IPS DF 6.9 (cell line): ENCODE measurements at regions not wholly inside any gene's neighbourhood (a gene's known extent, or its start where the extent isn't known, plus 50 kb on each side); places are given as distances from the start of the nearest gene placed in this dataset.
"Not testable (repeated sequence)": the region's sequence is repeated elsewhere in the genome, so short reads cannot be mapped to it uniquely, and the experiment has no call there.

ENCODE experiments used
- DNase-seq: peaks from one replicate; pipeline ENCODE4 v3.0.0-alpha.2; 2013; ENCODE audit warnings: low read depth, low spot score
- H3K27ac ChIP-seq: one replicate; pipeline ENCODE4 v1.5.1; 2013; ENCODE audit warnings: low read length, control low read depth
- H3K27me3 ChIP-seq: 2 replicates; pipeline ENCODE4 v1.6.1; 2013; ENCODE audit warnings: mild to moderate bottlenecking, low read length; ENCODE audit not compliant: control insufficient read depth, insufficient read depth
- H3K36me3 ChIP-seq: 2 replicates; pipeline ENCODE4 v1.6.1; 2013; ENCODE audit warnings: low read length; ENCODE audit not compliant: control insufficient read depth, insufficient read depth
- H3K4me1 ChIP-seq: 2 replicates; pipeline ENCODE4 v1.6.1; 2013; ENCODE audit warnings: low read length; ENCODE audit not compliant: control insufficient read depth, insufficient read depth
- H3K4me3 ChIP-seq: 2 replicates; pipeline ENCODE4 v1.5.1; 2013; ENCODE audit warnings: mild to moderate bottlenecking, low read length
- H3K9me3 ChIP-seq: 2 replicates; pipeline ENCODE4 v1.6.1; 2013; ENCODE audit warnings: low read length, inconsistent platforms; ENCODE audit not compliant: control insufficient read depth, insufficient read depth
- WGBS: extraction: QIAGEN DNeasy Blood & Tissue Kit; methylation state at CpG from one replicate; pipeline ENCODE4 v1.1.7; 2013; ENCODE audit warnings: mixed read lengths, missing lambda C conversion rate; ENCODE audit not compliant: insufficient read length, insufficient coverage; 5-methylcytosine and 5-hydroxymethylcytosine counted together

DNA sequence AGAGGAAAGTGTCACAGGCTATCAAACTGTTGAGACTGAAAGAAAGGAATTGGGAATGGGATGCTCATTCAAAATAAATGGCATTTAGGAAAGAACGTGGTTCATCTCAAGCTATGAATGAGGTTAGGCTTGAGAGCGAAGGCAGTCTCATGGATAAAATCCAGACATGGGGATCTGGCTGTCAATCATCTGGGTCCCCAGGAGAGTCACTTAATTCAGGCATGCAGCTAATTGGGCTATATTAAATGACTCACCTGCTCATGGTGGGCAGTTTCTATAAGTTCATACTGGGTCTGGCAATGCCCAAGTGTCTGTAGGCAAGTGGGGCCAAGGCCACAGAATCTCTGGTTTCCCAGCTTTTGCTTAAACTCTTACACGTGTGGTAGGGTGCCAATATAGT, 286.5 kb upstream of the SEMA6A start:
- Histone ChIP-seq H3K36me3 (no peaks in the 10 kb centered on the region), H3K27me3 (no peaks in the 10 kb centered on the region), H3K9me3 (no peaks in the 10 kb centered on the region), H3K4me1 (peaks cover 1% of the 10 kb centered on the region; the same call in 1 of the 2 replicates), H3K4me3 (no peak overlapping the region), H3K27ac (no peak overlapping the region)
- no peak for DNase-seq
- no CpG with 5 or more reads among the region's 3 CpGs for WGBS

DNA sequence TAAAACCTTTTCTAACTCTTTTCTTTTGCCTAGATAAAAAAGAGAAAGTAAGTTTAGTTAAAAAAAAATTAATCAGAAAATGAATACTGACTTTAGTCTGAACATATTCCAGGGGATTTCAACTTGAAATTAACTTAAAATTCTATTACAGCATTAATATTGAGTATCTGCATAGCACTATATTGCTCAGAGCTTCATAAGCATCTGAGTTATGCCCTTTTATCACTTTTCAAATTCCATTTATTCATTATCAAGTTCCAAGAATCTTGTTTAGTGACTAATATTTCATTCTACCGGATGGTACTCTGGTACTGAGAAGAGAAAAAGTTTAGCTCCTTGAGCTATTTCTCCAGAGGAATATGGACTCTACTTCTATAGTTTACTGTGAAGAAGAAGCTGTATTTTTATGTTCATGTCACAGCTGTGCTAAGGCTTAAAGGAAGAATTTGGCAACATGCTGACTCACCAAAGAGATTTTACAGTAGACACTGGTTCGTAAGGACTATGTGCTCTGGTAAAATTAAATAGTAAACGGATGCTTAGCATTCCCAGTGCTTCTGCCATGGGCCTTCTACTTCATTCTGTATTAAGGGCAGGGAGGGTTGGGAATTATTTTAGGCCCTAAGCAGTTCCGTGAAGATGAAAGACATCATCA, 285.2 kb upstream of the SEMA6A start:
- H3K27ac ChIP-seq = no peak overlapping the region
- no peak overlapping the region for H3K4me3 ChIP-seq
- H3K36me3 ChIP-seq = no peaks in the 10 kb centered on the region
- H3K4me1 ChIP-seq = peaks cover 3% of the 10 kb centered on the region; the same call in 1 of the 2 replicates
- no peak for DNase-seq
- no peaks in the 10 kb centered on the region for H3K27me3 ChIP-seq
- no peaks in the 10 kb centered on the region for H3K9me3 ChIP-seq
- WGBS = no CpG with 5 or more reads among the region's 4 CpGs

DNA sequence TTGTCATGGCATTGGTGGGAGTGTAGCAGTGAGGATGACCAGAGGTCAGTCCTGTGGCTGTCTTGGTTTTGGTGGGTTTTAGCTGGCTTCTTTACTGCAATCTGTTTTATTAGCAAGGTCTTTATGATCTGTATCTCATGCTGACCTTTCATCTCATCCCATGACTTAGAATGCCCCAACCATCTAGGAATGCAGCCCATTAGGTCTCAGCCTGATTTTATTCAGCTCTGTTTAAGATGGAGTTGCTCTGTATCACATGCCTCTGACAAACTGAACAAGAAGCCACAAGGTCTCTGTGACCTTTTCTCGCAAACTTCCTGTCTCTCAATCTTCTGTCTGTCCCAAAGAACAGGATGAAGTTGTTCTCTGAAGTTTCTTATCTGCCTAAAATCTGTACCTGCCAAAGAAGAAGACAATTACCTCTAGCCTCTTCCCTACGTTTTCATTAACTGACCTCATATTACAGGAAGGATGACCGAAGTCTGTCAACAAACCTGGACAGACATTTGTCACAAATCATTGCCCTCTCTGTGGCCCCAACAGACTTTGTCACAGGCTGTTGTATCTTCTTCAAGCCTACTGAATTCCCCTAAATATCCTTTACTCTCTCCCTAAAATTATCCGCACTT, 284.2 kb upstream of the SEMA6A start:
- Histone ChIP-seq H3K4me3 (no peak overlapping the region), H3K36me3 (no peaks in the 10 kb centered on the region), H3K27me3 (no peaks in the 10 kb centered on the region), H3K9me3 (no peaks in the 10 kb centered on the region), H3K27ac (no peak overlapping the region), H3K4me1 (peaks cover 5% of the 10 kb centered on the region; the same call in 1 of the 2 replicates)
- 100% methylated on average over 1 of the region's 4 CpGs for WGBS
- DNase-seq = no peak

DNA sequence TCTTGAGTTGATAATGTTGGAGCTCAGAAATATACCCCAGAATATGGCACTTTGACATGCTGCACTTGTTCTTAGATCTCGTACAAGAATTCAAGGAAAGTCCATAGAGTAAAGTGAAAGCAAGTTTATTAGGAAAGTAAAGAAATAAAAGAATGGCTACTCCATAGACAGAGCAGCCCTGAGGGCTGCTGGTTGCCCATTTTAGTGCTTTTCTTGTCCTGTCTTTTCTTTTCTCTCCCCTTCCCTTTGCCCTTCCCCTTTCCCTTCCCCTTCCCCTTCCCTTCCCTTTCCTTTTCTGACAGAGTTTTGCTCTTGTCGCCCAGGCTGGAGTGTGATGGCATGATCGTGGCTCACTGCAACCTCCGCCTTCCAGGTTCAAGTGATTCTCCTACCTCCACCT, 283.4 kb upstream of the SEMA6A start:
- H3K27ac ChIP-seq, H3K27me3 ChIP-seq, H3K4me1 ChIP-seq, H3K36me3 ChIP-seq, DNase-seq, H3K4me3 ChIP-seq, H3K9me3 ChIP-seq: not testable (repeated sequence)
- no CpG with 5 or more reads among the region's 4 CpGs for WGBS

DNA sequence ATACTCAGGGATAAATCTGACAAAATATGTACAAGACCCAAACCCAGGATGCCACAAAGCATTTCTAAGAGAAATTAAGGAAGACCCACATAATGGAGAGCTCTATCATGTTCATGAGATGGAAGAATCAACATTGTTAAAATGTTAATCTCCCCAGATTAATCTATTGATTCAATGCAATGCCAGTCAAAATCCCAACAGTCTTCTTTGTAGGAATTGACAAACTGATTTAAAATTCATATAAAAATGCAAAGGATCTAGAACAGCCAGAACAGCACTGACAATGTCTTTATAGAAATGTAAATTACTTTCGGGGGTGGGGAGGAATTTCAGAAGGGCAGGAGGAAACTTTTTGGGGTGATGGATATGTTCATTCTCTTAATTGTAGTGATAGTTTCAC, 281.6 kb upstream of the SEMA6A start:
- no peak for DNase-seq
- H3K36me3 ChIP-seq = no peaks in the 10 kb centered on the region
- H3K4me1 ChIP-seq = peaks cover 3% of the 10 kb centered on the region; the same call in 1 of the 2 replicates
- no peaks in the 10 kb centered on the region for H3K27me3 ChIP-seq
- H3K4me3 ChIP-seq = no peak overlapping the region
- no peaks in the 10 kb centered on the region for H3K9me3 ChIP-seq
- H3K27ac ChIP-seq = no peak overlapping the region
- WGBS = no CpG with 5 or more reads among the region's 1 CpG

DNA sequence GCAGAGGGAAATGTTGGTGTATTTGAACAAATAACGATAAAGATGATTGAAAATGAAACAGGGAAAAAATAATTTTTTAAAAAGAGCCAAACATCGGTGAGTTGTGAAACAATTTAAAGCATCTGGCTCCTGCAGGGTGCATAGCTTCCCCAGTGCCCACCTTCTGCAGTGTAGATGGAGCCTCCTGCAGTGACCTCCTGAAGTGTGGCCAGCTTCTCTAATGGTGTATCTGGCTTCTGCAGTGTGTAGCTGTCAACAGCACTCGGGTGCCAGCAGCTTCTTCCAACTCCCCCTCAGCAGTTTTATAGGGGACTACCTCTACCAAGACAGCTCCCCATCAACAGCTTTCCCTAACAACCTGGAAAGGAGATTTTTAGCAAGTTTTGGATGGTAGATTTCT, 279.4 kb upstream of the SEMA6A start:
- Histone ChIP-seq H3K27me3 (no peaks in the 10 kb centered on the region), H3K27ac (no peak overlapping the region), H3K36me3 (no peaks in the 10 kb centered on the region), H3K9me3 (no peaks in the 10 kb centered on the region), H3K4me3 (no peak overlapping the region), H3K4me1 (peaks cover 3% of the 10 kb centered on the region; the same call in 1 of the 2 replicates)
- WGBS = 100% methylated on average over 1 of the region's 3 CpGs
- DNase-seq = no peak

DNA sequence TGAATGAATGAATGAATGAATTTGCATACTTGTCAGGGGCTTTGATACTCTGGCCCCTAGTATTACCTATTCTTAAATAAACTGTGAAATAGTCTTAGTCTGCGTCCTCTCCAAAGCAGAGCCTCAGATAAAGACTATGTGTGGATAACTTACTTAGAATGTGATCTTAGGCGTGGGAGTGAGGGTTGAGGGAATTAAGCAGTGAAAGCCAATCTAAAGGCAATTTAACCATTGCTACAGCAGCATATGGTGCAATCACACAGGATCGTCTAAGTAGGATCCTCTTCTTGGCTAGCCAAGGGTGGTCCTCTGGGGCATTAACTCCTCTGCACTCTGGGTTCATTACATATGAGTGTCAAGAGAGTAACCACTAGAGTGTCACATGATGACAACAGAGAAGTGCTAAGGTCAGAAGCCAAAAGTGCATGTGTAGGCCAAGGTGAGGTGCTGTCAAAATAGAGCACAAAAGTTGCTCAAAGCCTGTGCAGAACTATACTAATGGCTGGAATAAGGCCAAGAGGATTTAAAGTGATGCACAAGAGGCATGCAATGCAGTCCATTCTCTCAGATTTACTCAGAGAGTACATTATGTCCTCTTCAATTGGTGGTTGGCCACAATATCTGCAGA, 274.4 kb upstream of the SEMA6A start:
- Histone ChIP-seq H3K27me3 (no peaks in the 10 kb centered on the region), H3K4me1 (peaks cover 1% of the 10 kb centered on the region; the same call in 1 of the 2 replicates), H3K36me3 (no peaks in the 10 kb centered on the region), H3K9me3 (no peaks in the 10 kb centered on the region), H3K27ac (no peak overlapping the region), H3K4me3 (no peak overlapping the region)
- no CpG with 5 or more reads among the region's 3 CpGs for WGBS
- no peak for DNase-seq

DNA sequence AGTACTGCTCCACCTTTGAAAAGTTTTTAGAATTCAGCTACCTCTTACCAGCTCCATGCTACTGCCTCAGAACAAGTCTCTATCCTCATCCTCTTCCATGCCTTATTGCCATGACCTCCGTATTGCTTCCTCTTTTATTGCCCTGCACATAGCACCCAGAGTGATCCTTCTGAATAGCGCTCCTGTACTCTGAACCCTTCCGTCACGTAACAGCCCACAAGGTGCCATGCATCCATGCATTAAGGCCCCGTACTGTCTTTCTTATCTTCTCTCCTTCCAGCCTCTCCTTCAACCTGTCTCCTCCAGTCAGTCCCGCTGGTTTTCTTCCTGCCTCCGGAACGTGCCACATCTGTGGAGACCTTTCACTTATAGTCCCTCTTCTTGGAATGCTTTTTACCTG, 273.3 kb upstream of the SEMA6A start:
- Histone ChIP-seq H3K4me1 (no peaks in the 10 kb centered on the region), H3K36me3 (no peaks in the 10 kb centered on the region), H3K27me3 (no peaks in the 10 kb centered on the region), H3K27ac (no peak overlapping the region), H3K9me3 (no peaks in the 10 kb centered on the region), H3K4me3 (no peak overlapping the region)
- WGBS = no CpG with 5 or more reads among the region's 8 CpGs
- no peak for DNase-seq

DNA sequence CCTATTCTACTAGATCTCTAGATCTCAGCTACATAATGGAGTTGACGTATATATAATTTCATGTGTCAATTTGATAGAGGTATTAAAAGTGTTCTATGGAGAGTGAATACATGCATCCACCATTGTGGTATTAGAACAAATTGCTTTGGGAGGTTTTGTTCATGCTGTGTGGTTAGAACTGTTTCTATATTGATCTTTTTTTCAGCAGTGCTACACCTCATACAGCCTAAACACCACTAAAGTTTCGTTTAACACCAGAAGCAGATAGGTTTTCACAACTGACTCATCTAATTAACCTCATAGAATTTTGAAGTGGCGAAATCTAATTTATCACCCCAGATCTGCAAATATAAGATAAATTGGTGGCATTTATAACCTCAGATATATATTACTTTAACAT, 269.4 kb upstream of the SEMA6A start:
- DNase-seq = no peak
- Histone ChIP-seq H3K27me3 (no peaks in the 10 kb centered on the region), H3K36me3 (no peaks in the 10 kb centered on the region), H3K27ac (no peak overlapping the region), H3K9me3 (no peaks in the 10 kb centered on the region), H3K4me1 (0 out of 2 replicates have a peak, but pooled peaks cover 1% of the 10 kb centered on the region), H3K4me3 (no peak overlapping the region)
- no CpG with 5 or more reads among the region's 3 CpGs for WGBS

DNA sequence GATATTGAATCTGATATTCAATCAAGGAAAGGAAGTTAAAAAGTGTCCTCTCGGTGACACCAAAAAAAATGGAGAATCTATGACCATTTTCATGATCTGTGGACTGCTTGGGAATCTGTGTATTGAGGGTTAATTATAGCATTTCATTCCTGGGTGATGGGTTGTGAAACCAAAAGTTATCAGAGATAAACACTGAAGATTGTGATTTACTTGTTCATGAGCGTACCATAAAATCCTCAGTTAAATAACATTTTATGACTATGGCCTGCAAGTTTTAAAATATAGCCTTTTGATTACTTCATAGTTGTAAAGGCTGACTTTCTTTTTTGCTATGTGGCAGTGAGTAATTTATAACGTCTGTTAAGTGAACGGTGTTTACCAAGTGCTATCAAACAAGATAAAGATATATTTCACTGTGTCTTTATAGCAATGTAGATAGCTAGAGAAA, 267.9 kb upstream of the SEMA6A start:
- H3K36me3 ChIP-seq = no peaks in the 10 kb centered on the region
- H3K4me3 ChIP-seq = no peak overlapping the region
- H3K4me1 ChIP-seq = 0 out of 2 replicates have a peak, but pooled peaks cover 1% of the 10 kb centered on the region
- H3K27ac ChIP-seq = no peak overlapping the region
- no peaks in the 10 kb centered on the region for H3K27me3 ChIP-seq
- no peak for DNase-seq
- no CpG with 5 or more reads among the region's 4 CpGs for WGBS
- no peaks in the 10 kb centered on the region for H3K9me3 ChIP-seq
